Heart right ventricle (tissue), 16 donors: ENCODE measurements at regions not wholly inside any gene's neighbourhood (a gene's known extent, or its start where the extent isn't known, plus 50 kb on each side); places are given as distances from the start of the nearest gene placed in this dataset.

ENCODE experiments used
- ATAC-seq, 8 donors: fragments of 200-7000 bp; cut with Tn5 transposase; one replicate each; pipeline ENCODE4 v1.9.1; 2020; ENCODE audit warnings: mild to moderate bottlenecking in 8 of 8, moderate library complexity in 8 of 8, moderate number of reproducible peaks in 1 of 8
- DNase-seq, 2 donors: peaks; one replicate each; pipeline ENCODE4 v3.0.0-alpha.2; 2020
- H3K27ac ChIP-seq, 10 donors: fragments of 200-600 bp; sonication (generic) in 2 of 10; one replicate each; pipeline versions ENCODE4 v1.5.0 to v1.8.0; 2020 to 2022; ENCODE audit warnings: mild to moderate bottlenecking in 3 of 10
- H3K27me3 ChIP-seq, 7 donors: fragments of 200-600 bp; one replicate each; pipeline ENCODE4 v1.8.0; 2021 to 2022; ENCODE audit warnings: mild to moderate bottlenecking in 2 of 7
- H3K36me3 ChIP-seq, 9 donors: fragments of 200-600 bp; sonication (generic) in 1 of 9; one replicate each; pipeline versions ENCODE4 v1.5.0 to v1.8.0; 2020 to 2022; ENCODE audit warnings: mild to moderate bottlenecking in 2 of 9
- H3K4me1 ChIP-seq, 9 donors: fragments of 200-600 bp; sonication (generic) in 1 of 9; one replicate each; pipeline versions ENCODE4 v1.5.0 to v1.8.0; 2020 to 2022; ENCODE audit warnings: mild to moderate bottlenecking in 4 of 9
- H3K4me3 ChIP-seq, 10 donors: fragments of 200-600 bp; sonication (generic) in 2 of 10; one replicate each; pipeline versions ENCODE4 v1.5.0 to v1.8.0; 2020 to 2022; ENCODE audit warnings: mild to moderate bottlenecking in 7 of 10, moderate library complexity in 2 of 10
- H3K9me3 ChIP-seq, 11 donors: fragments of 200-600 bp in 10 of 11; sonication (generic) in 2 of 11; one replicate each; pipeline versions ENCODE4 v1.5.0 to v1.8.0; 2013 to 2022; ENCODE audit warnings: mild to moderate bottlenecking in 2 of 11, control low read depth in 1 of 11, moderate library complexity in 1 of 11
- CTCF ChIP-seq, 9 donors: fragments of 200-600 bp; sonication (generic) in 2 of 9; IDR thresholded peaks; one replicate each; pipeline versions ENCODE4 v1.5.0 to v1.8.0; 2021 to 2022; ENCODE audit warnings: antibody characterized with exemption in 9 of 9, mild to moderate bottlenecking in 5 of 9, moderate library complexity in 1 of 9
- WGBS, 2 donors: extraction: QIAGEN DNeasy Blood & Tissue Kit; methylation state at CpG; one replicate each; pipeline ENCODE4 v1.1.7; 2013; ENCODE audit warnings: inconsistent platforms in 1 of 2; 5-methylcytosine and 5-hydroxymethylcytosine counted together
- intact Hi-C, 10 donors: fragments of 100-400 bp; cut with DNase I; formaldehyde crosslinking; loops; one replicate each; pipeline versions ENCODE4 v1.11.1 to v1.14.2; 2022
- donor health status: Arrhythmogenic right ventricular cardiomyopathy.
- donor health status: ischemic (EF 13 %, LVEDD 7.1; RV severe dilation, severe dysfunction).
- donor health status: healthy with polysubstance abuse.
- donor health status: DM: no; HTN: yes; CAD: no.
- donor health status: DM: no; HTN: no; CAD: no.
- donor health status: ischemic (EF 25% LVEDD 6.9; RV normal size, moderate dysfunction).
- donor health status: ischemic (EF 25% LVEDD 5.7; RV mildly dilated, moderate dysfunction).
- donor health status: healthy.
- donor health status: DM: yes; HTN: yes; CAD: no.
- donor health status: Ischemic cardiomyopathy.
- donor health status: ischemic (EF 35%, LVEDD 5.7; RV mildly dilated, moderate dysfunction).
- donor health status: nonischemic (EF 11% LVEDD 7.7; RV severe dilation, severe dysfunction).
- donor health status: DM: yes; HTN: yes; CAD: no.
- donor health status: PGD.
- donor health status: ischemic (EF 29% LVEDD 5.4; RV normal size, mild dysfunction).
- donor health status: nonischemic (EF 23%, LVEDD 6.1; RV moderate dilation, normal function).

- ATAC-seq: no peak
- Histone ChIP-seq H3K27me3 (no peaks in the 10 kb centered on the region), H3K9me3 (peaks cover 0 to 9% (median 0%) of the 10 kb centered on the region in 11 donors), H3K36me3 (no peaks in the 10 kb centered on the region), H3K27ac (no peak overlapping the region), H3K4me3 (no peak overlapping the region), H3K4me1 (no peaks in the 10 kb centered on the region)
- TF ChIP-seq CTCF (IDR thresholded peaks at IDR 0.05): no peak
- 89 to 92% methylated on average over 2 of the region's 2 CpGs for WGBS, 2 donors
- DNase-seq: no peak
- intact Hi-C loops: no loop called here
These were observed 439.6 kb downstream of the EPM2A start for GRCh38 chr6:145295746-145296145.

GRCh38 chr6:145305670-145306069, 429.6 kb downstream of the EPM2A start:
- no peak for ATAC-seq
- no peak for TF ChIP-seq CTCF (IDR thresholded peaks at IDR 0.05)

GRCh38 chr6:145306489-145306888, 428.8 kb downstream of the EPM2A start:
- 79 to 86% methylated on average over 5 of the region's 5 CpGs for WGBS, 2 donors

More at GRCh38 chr6:145305670-145306069, 429.6 kb downstream of the EPM2A start:
- intact Hi-C loops: no loop called here
- H3K36me3 ChIP-seq: no peaks in the 10 kb centered on the region
- peaks cover 0 to 5% (median 0%) of the 10 kb centered on the region in 9 donors for H3K4me1 ChIP-seq
- H3K27me3 ChIP-seq: no peaks in the 10 kb centered on the region
- H3K4me3 ChIP-seq: no peak overlapping the region
- WGBS, 2 donors: 93 to 95% methylated on average over 1 of the region's 1 CpG
- no peak overlapping the region for H3K27ac ChIP-seq
- H3K9me3 ChIP-seq: no peaks in the 10 kb centered on the region
- no peak for DNase-seq

GRCh38 chr6:145309842-145310535, 425.3 kb downstream of the EPM2A start:
- intact Hi-C loops: no loop called here
- no peak for DNase-seq

More at GRCh38 chr6:145306489-145306888, 428.8 kb downstream of the EPM2A start:
- no peak for TF ChIP-seq CTCF (IDR thresholded peaks at IDR 0.05)
- Histone ChIP-seq H3K27ac (no peak overlapping the region), H3K9me3 (no peaks in the 10 kb centered on the region), H3K4me3 (no peak overlapping the region), H3K27me3 (no peaks in the 10 kb centered on the region), H3K4me1 (peaks cover 0 to 5% (median 0%) of the 10 kb centered on the region in 9 donors), H3K36me3 (no peaks in the 10 kb centered on the region)
- intact Hi-C loops: no loop called here
- DNase-seq (no peak), ATAC-seq (no peak)

More at GRCh38 chr6:145309842-145310535, 425.3 kb downstream of the EPM2A start:
- Histone ChIP-seq H3K4me1 (peaks cover 0 to 5% (median 0%) of the 10 kb centered on the region in 9 donors), H3K36me3 (no peaks in the 10 kb centered on the region), H3K27ac (no peak overlapping the region), H3K27me3 (no peaks in the 10 kb centered on the region), H3K9me3 (no peaks in the 10 kb centered on the region), H3K4me3 (no peak overlapping the region)
- no peak for ATAC-seq
- 84 to 85% methylated on average over 3 of the region's 3 CpGs for WGBS, 2 donors
- TF ChIP-seq CTCF (IDR thresholded peaks at IDR 0.05): no peak
